SH-SY5Y (cell line): ENCODE measurements at regions not wholly inside any gene's neighbourhood (a gene's known extent, or its start where the extent isn't known, plus 50 kb on each side); places are given as distances from the start of the nearest gene placed in this dataset.

Experiments used
- GATA2 ChIP-seq: IDR thresholded peaks from 2 replicates; pipeline ENCODE4 v1.6.1; 2011; ENCODE audit warnings: mild to moderate bottlenecking, low read depth, low read length
- GATA3 ChIP-seq: IDR thresholded peaks from 2 replicates; pipeline ENCODE4 v1.6.1; 2011; ENCODE audit warnings: low read depth, mild to moderate bottlenecking, low read length, moderate library complexity

GRCh38 chr6:163999475-164000125 lies 585.1 kb downstream of the QKI start:
- TF ChIP-seq GATA2 (peak; percentile 68), GATA3 (peak; percentile 69)
